HG03520 (cell line): ENCODE measurements at regions not wholly inside any gene's neighbourhood (a gene's known extent, or its start where the extent isn't known, plus 50 kb on each side); places are given as distances from the start of the nearest gene placed in this dataset.
"Not testable (repeated sequence)": the region's sequence is repeated elsewhere in the genome, so short reads cannot be mapped to it uniquely, and the experiment has no call there.

ENCODE experiments used
- ATAC-seq: cut with Tn5 transposase; IDR thresholded peaks from one replicate; pipeline ENCODE4 v1.9.1; 2021; ENCODE audit warnings: mild to moderate bottlenecking, moderate library complexity; ENCODE audit not compliant: unreplicated experiment

DNA sequence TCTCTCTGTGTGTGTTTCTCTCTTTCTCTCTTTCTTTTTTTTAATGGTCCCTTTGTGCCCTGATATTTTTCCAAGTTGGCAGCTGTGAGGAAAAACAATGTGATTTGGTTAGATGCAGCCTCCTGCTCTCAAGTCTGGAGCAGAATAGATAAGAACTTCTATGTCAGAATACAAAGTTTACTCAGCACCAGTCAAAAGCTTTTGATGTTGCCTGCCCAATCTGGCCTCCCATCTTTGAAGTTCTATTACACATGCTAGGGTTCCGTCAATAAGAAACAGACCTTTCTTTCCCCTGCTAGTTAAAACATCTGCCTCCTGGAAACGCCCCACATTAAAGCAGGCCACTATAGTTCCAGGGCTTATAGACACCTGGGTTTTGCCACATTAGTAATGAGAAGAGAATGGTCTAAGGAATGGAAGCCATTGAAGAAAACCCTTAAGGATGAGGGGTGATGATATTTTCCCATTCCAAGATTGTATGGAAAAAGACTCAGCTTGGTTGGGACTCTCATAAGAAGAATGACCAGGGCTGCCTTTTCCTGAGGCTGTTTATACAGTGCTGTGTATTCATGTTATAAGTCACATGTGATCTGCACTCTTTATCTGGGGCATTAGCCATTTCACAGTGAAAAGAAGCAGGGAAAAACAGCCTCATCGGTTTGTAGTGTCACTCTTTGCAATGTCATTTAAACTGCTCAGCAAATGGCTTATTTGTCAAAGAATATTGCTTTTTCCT is 414.7 kb upstream of the PROX1 start:
- no peak for ATAC-seq

DNA sequence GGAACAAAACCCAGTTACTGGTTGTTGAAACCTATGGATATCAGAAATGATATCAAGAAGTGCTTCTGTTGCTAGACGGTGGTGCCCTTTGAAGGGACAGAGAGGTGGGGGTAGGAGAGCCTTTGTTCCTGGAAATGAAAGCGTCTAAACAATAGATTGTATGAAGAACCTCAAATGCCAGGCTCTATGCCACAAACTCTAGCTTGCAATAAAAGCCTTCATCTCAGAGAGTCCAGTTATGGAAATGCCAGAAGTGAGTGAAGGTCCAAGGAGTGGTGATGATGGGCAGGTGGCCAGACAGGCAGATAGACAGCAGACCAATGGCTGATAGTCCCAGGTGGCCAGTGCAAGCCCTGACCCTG is 414.1 kb upstream of the PROX1 start:
- ATAC-seq = no peak

DNA sequence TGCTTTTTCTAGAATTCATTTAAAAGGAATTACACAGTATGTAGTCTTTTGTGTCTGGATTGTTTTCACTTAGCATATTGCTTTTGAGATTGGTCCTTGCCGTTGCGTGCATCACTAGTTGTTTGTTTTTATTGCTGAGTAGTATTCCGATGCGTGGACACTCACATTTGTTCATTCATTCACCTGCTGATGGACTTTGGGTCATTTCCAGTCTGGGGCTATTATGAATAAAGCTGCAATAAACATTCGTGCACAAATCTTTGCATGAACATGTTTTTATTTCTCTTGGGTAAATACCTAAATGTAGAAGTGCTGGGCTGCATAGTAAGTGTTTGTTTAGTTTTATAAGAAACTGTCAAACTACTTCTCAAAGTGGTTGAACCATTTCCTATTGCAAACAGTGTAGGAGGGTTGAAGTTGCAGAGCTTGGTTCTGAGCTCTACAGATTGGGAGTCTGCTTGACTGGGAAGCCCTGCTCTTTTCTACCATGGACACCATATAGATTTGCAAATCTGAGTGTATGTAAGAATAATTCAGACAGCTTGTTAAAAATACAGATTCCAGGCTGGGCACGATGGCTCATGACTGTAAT is 404.7 kb upstream of the PROX1 start:
- no peak for ATAC-seq

DNA sequence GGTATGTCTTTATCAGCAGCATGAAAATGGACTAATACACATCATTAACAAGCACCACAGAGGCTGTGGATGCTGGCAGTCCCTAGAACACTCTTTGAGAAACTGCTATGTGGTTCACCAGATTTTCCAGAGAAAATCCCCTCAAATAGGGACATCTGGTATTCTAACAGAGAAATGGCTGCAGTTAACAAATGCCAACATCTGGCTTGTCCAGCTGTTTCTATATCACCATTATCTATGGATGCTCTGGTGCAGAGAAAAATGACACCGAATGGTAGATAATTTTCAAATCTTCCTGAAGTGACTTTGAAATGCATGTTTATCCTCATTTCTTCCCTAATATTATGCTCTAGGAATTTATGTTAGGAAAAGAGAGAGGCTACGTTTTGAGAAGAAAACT is 403.5 kb upstream of the PROX1 start:
- no peak for ATAC-seq

DNA sequence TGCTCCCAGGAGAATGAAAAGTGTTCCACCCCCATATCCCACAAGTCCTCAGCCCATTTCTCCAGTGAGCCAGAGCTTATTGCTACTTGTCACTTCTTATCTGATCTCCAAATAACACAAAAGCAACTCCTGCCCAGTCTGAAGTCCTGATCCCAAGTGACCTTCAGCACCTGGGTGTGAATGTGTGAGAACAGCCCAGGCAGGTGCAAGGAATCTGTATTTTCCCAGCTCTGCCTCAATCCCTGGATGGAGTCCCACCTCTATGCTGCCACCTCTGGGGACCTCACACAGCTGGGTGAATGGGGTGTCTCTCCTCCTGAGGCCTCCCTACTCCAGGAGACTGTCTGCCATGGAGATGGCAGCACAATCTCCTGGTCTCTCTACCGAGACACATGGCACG is 402.4 kb upstream of the PROX1 start:
- ATAC-seq = no peak

DNA sequence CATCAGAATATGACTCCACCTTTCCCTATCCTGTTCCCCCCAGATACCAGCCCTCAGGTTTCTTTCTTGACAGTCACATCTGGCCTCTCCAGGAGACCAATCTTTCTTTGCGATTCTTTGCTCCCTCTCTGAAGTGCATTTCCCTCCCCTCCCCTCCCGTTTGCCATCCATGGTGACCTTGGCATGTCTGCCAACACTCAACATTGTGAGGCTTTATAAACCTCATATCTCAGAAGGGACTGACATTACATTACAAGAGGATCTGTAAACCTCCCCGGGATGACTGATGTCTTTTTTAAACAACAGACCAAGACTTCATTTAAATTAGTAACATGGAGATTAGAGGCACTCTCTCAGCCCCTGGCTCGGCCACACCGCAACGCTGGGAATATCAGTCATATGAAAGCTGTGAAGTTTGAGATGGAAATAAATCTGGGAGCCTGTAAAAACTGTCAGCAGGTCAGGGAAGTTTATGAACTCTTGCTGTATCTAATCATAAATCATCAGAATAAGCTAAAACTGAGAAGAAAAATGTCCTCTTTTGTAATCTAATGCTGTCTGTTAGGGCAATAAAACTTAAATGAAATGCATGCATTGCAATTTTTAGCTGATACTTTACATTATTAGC is 401.7 kb upstream of the PROX1 start:
- no peak for ATAC-seq

DNA sequence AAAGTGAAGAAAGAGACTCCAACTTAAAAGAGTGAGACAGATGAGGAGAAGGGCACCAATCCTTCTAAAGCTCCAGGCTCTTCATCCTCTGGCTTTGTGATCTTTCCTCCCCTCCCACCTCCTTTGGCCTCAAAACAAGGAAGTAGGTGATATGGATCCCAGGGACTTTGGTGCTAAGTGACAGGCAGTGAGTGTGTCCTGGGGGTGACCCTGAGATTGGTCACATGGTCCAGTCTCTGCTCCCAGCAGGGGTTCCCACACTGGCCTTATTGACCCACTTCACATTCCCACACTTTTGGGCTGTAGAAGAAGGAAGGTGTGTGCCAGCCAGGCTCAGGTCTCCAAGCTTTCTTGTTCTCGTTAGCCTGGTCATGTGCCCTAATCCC is 401.2 kb upstream of the PROX1 start:
- ATAC-seq = no peak

DNA sequence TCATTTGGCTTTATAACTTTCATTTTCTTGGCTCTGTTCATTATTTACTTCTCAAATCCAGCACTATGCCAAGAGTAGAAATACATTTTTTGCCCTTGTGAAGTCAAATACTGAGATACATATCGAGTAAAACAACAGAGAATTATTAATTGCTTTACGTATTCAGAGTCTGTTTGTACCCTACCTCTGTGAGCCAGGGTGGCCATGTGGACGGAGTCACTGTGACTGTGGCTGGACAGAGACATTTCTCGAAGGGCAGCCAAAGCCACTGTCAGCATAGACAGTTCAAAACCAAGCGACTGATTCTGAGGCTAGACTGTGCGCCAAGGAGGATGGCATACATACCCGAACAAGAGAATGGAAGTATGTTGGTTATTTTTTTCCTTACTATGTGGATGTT is 391.0 kb upstream of the PROX1 start:
- ATAC-seq = no peak

DNA sequence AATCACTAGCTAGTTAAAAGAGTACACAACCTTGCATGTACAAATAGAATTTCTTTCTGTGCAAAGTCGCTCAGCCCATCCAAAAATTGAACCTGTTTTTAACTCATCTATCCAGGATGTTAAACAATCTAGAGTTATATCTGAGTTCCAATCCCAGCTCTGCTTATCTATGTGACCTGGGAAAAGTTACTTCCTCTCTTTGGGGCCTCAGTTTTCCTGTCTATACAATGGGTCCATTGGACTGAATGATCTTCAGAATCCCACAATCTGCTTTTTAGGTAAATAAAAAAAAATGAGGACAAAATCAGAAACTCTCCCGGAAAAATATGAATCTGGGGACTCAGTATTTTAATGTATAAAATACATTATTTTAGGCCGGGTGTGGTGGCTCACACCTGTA is 389.5 kb upstream of the PROX1 start:
- ATAC-seq = no peak

DNA sequence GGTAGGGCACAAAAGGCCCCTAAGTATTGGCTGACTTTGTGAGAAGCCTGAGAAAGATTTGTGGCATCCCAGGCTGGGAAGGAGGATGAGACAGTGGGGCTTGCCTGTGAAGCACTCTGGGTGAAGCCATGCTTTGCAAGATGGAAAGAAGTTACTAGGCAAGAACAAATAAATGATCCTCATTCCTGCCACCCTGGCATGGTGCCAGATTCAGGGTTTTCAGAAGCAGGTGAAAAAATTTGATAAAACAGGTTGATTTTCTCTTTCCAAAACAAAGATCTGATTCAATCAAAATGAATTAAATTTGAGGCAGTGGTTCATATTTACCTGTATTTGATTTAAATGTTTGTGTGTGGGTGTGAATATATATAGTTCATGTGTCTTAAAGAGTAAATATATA is 386.9 kb upstream of the PROX1 start:
- no peak for ATAC-seq

DNA sequence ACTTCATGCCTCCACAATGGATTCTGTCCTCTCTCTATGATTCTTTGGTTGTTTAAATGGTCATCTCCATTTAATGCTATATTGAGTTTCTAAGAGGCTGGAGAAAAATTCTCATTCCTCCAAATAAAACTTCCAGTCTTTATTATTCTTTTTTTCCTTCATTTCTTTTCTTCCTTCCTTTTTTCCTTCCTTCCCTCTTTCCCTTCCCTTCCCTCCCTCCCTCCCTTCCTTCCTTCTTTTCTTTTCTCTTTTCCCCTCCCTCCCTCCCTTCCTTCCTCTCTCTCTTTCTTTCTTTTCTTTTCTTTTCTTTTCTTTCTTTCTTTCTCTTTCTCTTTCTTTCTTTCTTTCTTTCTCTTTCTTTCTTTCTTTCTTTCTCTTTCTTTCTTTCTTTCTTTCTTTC is 386.1 kb upstream of the PROX1 start:
- not testable (repeated sequence) for ATAC-seq

DNA sequence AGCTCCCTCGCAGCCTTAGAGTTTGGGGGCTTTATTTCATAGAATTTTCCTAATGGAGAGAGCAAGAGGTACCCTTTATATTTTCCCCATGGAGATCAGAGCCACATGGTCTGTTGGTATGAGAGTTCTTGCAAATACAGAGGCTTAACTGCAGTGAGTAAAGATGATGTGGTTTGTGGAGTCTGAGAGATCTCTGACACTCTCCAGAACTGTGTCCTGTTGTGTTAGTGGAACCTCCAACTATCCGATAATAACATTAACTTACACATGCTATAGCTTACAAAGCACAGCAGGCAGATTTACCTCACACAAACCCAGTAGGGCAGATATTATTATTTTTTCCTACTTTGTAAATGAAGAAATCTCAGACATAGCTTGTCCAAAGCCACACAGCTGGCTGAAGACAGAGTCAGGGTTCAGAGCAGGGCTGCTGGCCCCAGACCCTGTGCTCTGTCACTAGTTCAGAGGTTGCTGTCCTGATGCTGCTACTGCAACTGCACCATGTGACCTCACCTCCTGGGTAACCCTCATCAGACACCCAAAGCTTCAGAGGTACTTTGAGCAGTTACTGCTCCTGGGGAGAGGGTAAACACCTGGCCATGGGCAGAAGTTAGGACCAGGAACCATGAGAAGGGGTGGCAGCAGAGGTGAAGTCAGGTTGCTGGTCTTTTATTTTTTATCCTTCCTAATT is 384.8 kb upstream of the PROX1 start:
- ATAC-seq = no peak

DNA sequence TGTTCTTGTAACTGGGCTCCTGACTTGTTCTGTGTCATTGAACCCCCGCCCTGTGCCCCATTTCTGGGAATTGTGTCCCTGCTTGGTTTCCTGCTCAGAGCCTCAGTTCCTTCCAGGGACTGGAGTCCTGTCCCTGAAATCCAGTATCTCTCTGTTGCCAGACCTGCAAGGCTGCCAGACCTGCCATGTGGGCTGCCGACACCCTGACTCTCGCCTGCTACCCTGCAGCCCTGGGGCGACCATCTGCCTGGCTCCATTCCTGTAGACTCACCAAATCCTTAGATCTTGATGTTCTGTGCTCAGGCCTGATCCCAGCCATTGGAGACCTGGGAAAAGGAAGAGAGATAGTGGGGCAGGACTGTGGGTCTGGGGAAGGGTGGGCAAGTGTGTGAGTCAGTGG is 383.3 kb upstream of the PROX1 start:
- ATAC-seq = no peak

DNA sequence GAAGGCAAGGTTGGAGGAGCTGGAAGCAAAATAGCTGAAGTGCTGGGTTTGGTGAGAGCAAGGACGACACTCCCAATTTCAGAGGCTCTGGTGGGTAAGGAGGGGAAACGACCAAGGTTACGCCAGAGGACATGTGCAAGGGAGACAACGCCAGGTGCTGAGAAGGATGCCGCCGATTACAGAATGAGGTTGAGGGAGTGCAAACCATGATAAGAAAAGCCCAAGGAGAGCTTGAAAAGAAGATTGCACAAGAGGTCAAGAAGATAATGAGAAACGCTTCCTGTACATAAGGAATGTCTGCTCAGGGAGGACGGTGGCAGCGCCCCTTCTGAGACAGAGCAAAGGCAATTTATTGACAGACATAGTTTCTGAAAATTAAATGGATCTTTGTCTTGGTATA is 382.0 kb upstream of the PROX1 start:
- ATAC-seq = no peak

DNA sequence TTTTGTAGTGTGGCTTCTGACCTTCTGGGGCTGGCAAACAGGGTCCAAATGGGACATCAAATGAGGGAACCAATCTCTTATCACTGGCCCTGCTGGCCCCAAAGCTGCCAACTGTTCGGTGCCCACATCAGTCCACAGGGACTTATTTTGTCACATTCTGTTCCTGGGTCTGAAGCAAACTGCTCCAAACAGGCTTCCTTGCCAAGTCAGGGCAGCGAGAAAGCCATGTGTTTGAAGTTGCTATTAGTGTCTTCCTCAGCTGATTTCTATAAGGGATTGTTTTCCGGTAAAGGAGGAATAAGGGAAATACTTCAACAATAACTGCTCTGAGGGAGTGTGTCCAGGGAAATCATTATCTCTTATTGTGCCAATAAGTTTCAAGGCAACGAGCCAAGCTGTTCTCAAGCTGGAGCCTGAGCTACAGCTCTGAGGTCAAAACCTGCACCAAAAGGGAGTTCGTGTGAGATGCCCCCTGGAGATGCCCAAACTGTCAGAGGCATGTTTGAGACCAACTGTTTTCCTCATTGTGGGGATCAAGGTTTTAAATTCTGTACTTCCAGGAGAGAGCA is 381.4 kb upstream of the PROX1 start:
- no peak for ATAC-seq

DNA sequence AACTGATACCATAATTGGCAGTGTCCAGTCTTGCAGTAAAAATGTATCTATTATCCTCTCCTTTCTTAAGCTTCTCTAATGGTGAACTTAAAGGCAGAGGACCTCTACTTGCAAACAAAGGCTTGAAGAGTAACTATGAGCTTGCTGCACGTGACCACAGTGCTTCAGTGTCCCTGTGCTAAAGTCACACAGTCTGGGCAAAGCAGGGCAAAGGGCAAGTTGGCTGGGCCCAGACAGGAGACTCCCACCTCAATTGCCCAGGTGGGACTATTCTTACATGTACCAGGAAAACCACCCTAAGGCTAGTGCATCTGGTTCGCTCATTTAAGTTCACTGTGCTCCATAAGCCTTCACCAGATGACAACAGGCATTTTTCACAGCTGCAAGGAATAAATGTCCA is 374.2 kb upstream of the PROX1 start:
- ATAC-seq = no peak

DNA sequence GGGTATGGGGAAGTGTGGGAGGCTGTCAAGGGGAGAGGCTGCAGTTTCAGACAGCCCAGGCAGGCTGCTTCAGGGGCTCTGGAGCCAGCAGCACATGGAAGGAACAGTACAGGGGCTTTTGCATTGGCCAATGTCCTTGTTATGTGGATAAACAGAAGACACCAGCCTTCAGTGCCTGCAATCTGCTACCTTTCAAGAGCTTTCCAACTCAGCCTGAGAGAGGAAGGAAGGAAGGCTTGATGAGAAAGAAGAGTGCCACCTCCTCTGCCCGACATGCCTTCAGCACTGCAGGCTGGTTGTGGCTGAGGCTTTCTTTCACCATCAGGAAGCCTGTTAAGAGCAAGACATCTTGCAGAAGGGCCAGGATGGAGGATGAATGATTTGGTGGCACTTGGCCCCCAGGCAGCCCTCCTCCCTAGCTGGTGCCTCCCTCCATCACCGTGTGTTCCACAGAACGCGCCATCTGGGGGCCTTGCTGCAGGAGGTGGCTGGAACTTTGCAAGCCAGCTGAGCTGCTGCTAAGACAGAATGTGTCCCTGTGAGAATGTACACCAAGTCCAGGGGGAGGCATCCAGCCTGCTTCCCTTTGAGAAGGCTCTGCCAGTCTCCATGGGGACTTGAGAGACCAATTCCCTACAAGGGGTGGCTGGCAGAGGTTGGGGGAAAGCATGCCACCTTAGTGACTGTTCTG is 372.4 kb upstream of the PROX1 start:
- ATAC-seq = no peak

DNA sequence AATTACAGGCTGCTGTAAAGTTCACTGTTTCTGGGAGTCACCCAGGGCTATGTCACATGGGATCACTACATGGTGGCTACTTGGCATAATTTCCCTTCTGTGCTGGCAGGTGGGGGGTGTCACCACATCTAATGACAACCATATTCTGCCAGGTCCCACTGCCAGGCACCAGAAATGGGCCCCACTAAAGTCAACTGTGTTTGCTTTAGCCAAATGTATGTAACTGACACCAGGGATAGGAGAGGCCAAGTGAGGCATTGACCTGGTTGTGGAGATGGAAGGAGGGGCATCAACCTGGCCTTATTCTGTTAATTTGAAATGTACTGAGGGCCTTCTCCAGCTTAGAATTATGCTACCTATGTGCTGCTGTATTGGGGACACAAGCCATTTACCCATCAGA is 370.6 kb upstream of the PROX1 start:
- ATAC-seq = no peak

DNA sequence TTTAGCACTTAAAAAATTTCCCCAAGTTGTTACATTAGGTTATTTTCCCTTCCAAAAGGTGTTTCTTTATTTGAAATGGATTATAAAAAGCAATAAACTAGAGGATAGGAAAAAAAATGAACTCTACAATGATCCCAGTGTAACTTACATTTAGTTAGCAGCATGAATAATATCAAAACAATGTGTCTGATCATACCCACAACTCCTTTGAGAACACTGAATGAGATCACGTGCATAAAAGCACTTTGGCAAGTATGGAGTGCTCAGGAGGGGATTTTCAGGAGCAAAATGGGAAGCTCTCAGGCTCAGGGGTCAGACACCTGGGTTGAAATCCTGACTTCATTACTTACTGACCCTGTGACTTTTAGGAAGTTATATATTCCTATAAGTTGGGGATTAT is 369.7 kb upstream of the PROX1 start:
- ATAC-seq = no peak

DNA sequence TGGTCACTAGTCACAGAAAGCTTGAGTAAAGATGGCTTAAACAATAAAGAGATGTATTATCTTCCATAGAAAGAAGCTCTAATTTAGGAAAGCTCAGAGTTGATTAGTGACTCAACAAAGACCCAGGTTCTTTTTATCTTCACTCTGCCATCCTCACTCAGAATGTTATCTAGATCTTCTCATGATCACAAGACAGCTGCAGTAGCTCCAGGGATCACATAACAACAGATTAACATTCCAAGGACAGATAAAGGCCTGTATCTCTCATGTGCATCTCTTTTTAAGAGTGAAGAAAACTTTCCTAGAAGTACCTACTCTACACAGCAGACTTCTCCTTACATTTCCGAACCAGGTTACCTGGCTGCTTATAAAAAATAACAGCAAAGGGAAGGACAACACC is 368.7 kb upstream of the PROX1 start:
- ATAC-seq = no peak

DNA sequence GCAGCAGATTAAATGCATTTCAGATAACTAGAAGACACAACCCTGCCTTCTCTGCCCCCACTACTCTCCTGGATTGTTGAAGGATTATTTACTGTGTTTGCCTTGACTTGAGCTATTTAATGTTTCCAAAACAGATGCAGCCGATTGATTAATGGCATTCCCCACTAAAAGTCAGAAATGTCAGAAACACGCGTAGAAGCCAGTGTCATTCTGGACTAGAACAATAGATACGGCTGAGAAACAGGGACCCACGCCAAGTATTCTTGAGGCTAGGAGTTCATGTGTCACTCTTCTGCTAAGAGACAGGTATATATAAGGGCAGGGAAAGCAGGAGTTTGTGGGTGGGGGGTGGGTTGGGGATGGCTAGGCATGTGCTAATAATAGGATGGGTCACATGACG is 366.7 kb upstream of the PROX1 start:
- ATAC-seq = no peak
